ENCODE measurements at regions not wholly inside any gene's neighbourhood (a gene's known extent, or its start where the extent isn't known, plus 50 kb on each side); places are given as distances from the start of the nearest gene placed in this dataset.

GRCh38 chr5:82657033-82657699 lies 379.0 kb upstream of the RPS23 start:
- TF ChIP-seq CTCF (IDR thresholded peaks at IDR 0.05) (no peak), EZH2 (IDR thresholded peaks at IDR 0.05) (no peak), EZH2phosphoT487 (IDR thresholded peaks at IDR 0.05) (no peak)
